Calu3 (cell line): ENCODE measurements at regions not wholly inside any gene's neighbourhood (a gene's known extent, or its start where the extent isn't known, plus 50 kb on each side); places are given as distances from the start of the nearest gene placed in this dataset.

Source experiments
- BruUV-seq: library from RNA; stranded (reverse); fragments of 400-500 nt; replicated peaks from 2 replicates; lab custom pipeline; 2021; lab: Mats Ljungman, UMichigan
- CTCF ChIA-PET: fragments of 300-600 bp; sonication (Branson Sonifier 250); formaldehyde crosslinking; loops from one replicate; lab custom pipeline; 2022; ENCODE audit warnings: antibody characterized with exemption; lab: Charles Lee
- DNase-seq: peaks from one replicate; pipeline ENCODE4 v3.0.0; 2022
- H3K27ac Mint-ChIP-seq: one replicate; pipeline ENCODE4 v1.8.0; 2022; ENCODE audit warnings: mixed read lengths; ENCODE audit not compliant: unreplicated experiment
- H3K27me3 Mint-ChIP-seq: one replicate; pipeline ENCODE4 v1.8.0; 2022; ENCODE audit warnings: mixed read lengths; ENCODE audit not compliant: unreplicated experiment
- H3K36me3 Mint-ChIP-seq: one replicate; pipeline ENCODE4 v1.8.0; 2022; ENCODE audit warnings: mild to moderate bottlenecking, moderate library complexity, mixed read lengths; ENCODE audit not compliant: insufficient read depth, unreplicated experiment
- H3K4me1 Mint-ChIP-seq: one replicate; pipeline ENCODE4 v1.8.0; 2022; ENCODE audit warnings: mild to moderate bottlenecking, low read depth, mixed read lengths; ENCODE audit not compliant: unreplicated experiment
- H3K4me3 Mint-ChIP-seq: one replicate; pipeline ENCODE4 v1.8.0; 2022; ENCODE audit warnings: mild to moderate bottlenecking, low read depth, moderate library complexity, mixed read lengths; ENCODE audit not compliant: unreplicated experiment
- H3K9me3 Mint-ChIP-seq: one replicate; pipeline ENCODE4 v1.8.0; 2022; ENCODE audit warnings: low read depth, mixed read lengths; ENCODE audit not compliant: unreplicated experiment
- CTCF ChIP-seq: fragments of 200-600 bp; IDR thresholded peaks from one replicate; pipeline ENCODE4 v1.8.0; 2022; ENCODE audit warnings: antibody characterized with exemption; ENCODE audit not compliant: unreplicated experiment
- intact Hi-C: fragments of 100-400 bp; cut with micrococcal nuclease; formaldehyde crosslinking; loops from one replicate; pipeline ENCODE4 v1.10.0; 2022; ENCODE audit not compliant: unreplicated experiment

GRCh38 chr12:108448246-108448645, 66.8 kb upstream of the FICD start:
- no TSS peak for BruUV-seq
- Mint-ChIP-seq H3K4me3 (no peak overlapping the region), H3K27ac (no peak overlapping the region), H3K36me3 (no peaks in the 10 kb centered on the region), H3K27me3 (peaks cover 66% of the 10 kb centered on the region), H3K9me3 (no peaks in the 10 kb centered on the region), H3K4me1 (no peaks in the 10 kb centered on the region)
- TF ChIP-seq CTCF = no peak
- CTCF ChIA-PET = no interaction called here
- DNase-seq = no peak
- intact Hi-C loops = no loop called here

GRCh38 chr12:108447168-108447832, 67.8 kb upstream of the FICD start:
- H3K27ac Mint-ChIP-seq = no peak overlapping the region
- BruUV-seq = no TSS peak
- CTCF ChIA-PET = no interaction called here
- no peak for DNase-seq
- no peak overlapping the region for H3K4me3 Mint-ChIP-seq
- intact Hi-C loops = no loop called here
- H3K4me1 Mint-ChIP-seq = no peaks in the 10 kb centered on the region
- TF ChIP-seq CTCF = no peak
- H3K27me3 Mint-ChIP-seq = peaks cover 66% of the 10 kb centered on the region
- no peaks in the 10 kb centered on the region for H3K9me3 Mint-ChIP-seq
- H3K36me3 Mint-ChIP-seq = no peaks in the 10 kb centered on the region

DNA sequence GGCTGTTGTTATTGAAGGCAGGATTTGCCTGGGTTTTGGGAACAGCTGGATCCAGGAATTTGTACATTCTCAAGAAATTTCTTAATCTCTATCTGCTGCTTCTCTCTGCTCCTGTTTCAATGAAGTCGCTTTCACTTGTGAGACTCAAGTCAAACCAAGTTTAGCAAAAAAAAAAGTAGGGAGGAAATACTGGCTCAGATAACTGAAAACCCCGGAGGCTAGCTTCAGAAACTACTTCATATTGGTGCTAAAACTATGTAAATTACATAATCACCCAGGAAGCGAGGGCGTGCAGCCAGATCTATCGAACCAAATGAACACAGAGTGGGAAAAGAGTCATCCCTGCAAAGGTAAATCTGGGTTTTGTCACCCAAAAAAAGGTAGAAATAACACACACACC, 68.3 kb upstream of the FICD start:
- CTCF ChIA-PET = no interaction called here
- DNase-seq = no peak
- TF ChIP-seq CTCF = no peak
- H3K27me3 Mint-ChIP-seq = peaks cover 66% of the 10 kb centered on the region
- no TSS peak for BruUV-seq
- no peak overlapping the region for H3K4me3 Mint-ChIP-seq
- no peak overlapping the region for H3K27ac Mint-ChIP-seq
- intact Hi-C loops = no loop called here
- H3K9me3 Mint-ChIP-seq = no peaks in the 10 kb centered on the region
- H3K4me1 Mint-ChIP-seq = no peaks in the 10 kb centered on the region
- no peaks in the 10 kb centered on the region for H3K36me3 Mint-ChIP-seq

GRCh38 chr12:108442910-108443309, 72.2 kb upstream of the FICD start:
- DNase-seq = no peak
- H3K36me3 Mint-ChIP-seq = no peaks in the 10 kb centered on the region
- no peak overlapping the region for H3K27ac Mint-ChIP-seq
- BruUV-seq = no TSS peak
- no peaks in the 10 kb centered on the region for H3K9me3 Mint-ChIP-seq
- H3K4me3 Mint-ChIP-seq = no peak overlapping the region
- intact Hi-C loops = no loop called here
- H3K27me3 Mint-ChIP-seq = peaks cover 73% of the 10 kb centered on the region
- CTCF ChIA-PET = no interaction called here
- no peaks in the 10 kb centered on the region for H3K4me1 Mint-ChIP-seq
- no peak for TF ChIP-seq CTCF
